CD4-positive, alpha-beta T cell treated with Interleukin-12 subunit alpha and Interleukin-12 subunit beta, for 1 hour (primary cell): ENCODE measurements at regions not wholly inside any gene's neighbourhood (a gene's known extent, or its start where the extent isn't known, plus 50 kb on each side); places are given as distances from the start of the nearest gene placed in this dataset.
"Not testable (repeated sequence)": the region's sequence is repeated elsewhere in the genome, so short reads cannot be mapped to it uniquely, and the experiment has no call there.

ENCODE experiments used
- DNase-seq: peaks from one replicate; pipeline ENCODE4 v3.0.0-alpha.2; 2020

- no peak for DNase-seq
Observed at GRCh38 chr12:47478426-47478825, 227.4 kb downstream of the RPAP3 start.

GRCh38 chr12:47473091-47473490, 232.7 kb downstream of the RPAP3 start:
- DNase-seq = no peak

GRCh38 chr12:47470349-47470748, 235.5 kb downstream of the RPAP3 start:
- DNase-seq = not testable (repeated sequence)

- not testable (repeated sequence) for DNase-seq
Observed at GRCh38 chr12:47463918-47464317, 241.9 kb downstream of the RPAP3 start.

- no peak for DNase-seq
Observed at GRCh38 chr12:47458279-47458678, 247.6 kb downstream of the RPAP3 start.

GRCh38 chr12:47449797-47450196, 256.0 kb downstream of the RPAP3 start:
- DNase-seq = no peak

- DNase-seq = no peak
Observed at GRCh38 chr12:47442310-47442709, 263.5 kb downstream of the RPAP3 start.

GRCh38 chr12:47441490-47441889, 264.3 kb downstream of the RPAP3 start:
- DNase-seq = no peak

GRCh38 chr12:47438175-47438574, 267.7 kb downstream of the RPAP3 start:
- DNase-seq = no peak

GRCh38 chr12:47437570-47437969, 268.3 kb downstream of the RPAP3 start:
- no peak for DNase-seq

- no peak for DNase-seq
Observed at GRCh38 chr12:47433876-47434275, 272.0 kb downstream of the RPAP3 start.

- DNase-seq = peak; percentile 69
Observed at GRCh38 chr12:47426678-47427309, 279.0 kb downstream of the RPAP3 start.

GRCh38 chr12:47422611-47423010, 283.2 kb downstream of the RPAP3 start:
- DNase-seq = no peak

GRCh38 chr12:47419497-47419896, 286.3 kb downstream of the RPAP3 start:
- no peak for DNase-seq

GRCh38 chr12:47417955-47418354, 287.9 kb downstream of the RPAP3 start:
- DNase-seq = no peak

- no peak for DNase-seq
Observed at GRCh38 chr12:47417121-47417520, 288.7 kb downstream of the RPAP3 start.

GRCh38 chr12:47415054-47415453, 290.8 kb downstream of the RPAP3 start:
- DNase-seq = no peak

- no peak for DNase-seq
Observed at GRCh38 chr12:47414511-47414910, 291.3 kb downstream of the RPAP3 start.

- no peak for DNase-seq
Observed at GRCh38 chr12:47413806-47414205, 292.0 kb downstream of the RPAP3 start.

- no peak for DNase-seq
Observed at GRCh38 chr12:47412601-47413236, 293.1 kb downstream of the RPAP3 start.

GRCh38 chr12:47411966-47412365, 293.9 kb downstream of the RPAP3 start:
- DNase-seq = no peak

GRCh38 chr12:47410862-47411261, 295.0 kb downstream of the RPAP3 start:
- no peak for DNase-seq

- no peak for DNase-seq
Observed at GRCh38 chr12:47410383-47410782, 295.4 kb downstream of the RPAP3 start.

GRCh38 chr12:47409310-47409987, 296.4 kb downstream of the RPAP3 start:
- DNase-seq = no peak
